ENCODE measurements at regions not wholly inside any gene's neighbourhood (a gene's known extent, or its start where the extent isn't known, plus 50 kb on each side); places are given as distances from the start of the nearest gene placed in this dataset.

GRCh38 chr20:58022711-58023110 lies 205.7 kb downstream of the ANKRD60 start:
- TF ChIP-seq CTCF (IDR thresholded peaks at IDR 0.05) = no peak
- TF ChIP-seq POLR2A (IDR thresholded peaks at IDR 0.05) = no peak
- TF ChIP-seq EP300 (IDR thresholded peaks at IDR 0.05) = no peak

Data from tibial nerve (tissue), 4 donors.